ENCODE measurements at regions not wholly inside any gene's neighbourhood (a gene's known extent, or its start where the extent isn't known, plus 50 kb on each side); places are given as distances from the start of the nearest gene placed in this dataset.

- CTCF ChIA-PET, result no interaction called here
- ATAC-seq (ENCODE audit: poor library complexity), result no peak
- intact Hi-C loops (cut with DNase I, micrococcal nuclease), result no loop called here
Observed at GRCh38 chrX:10893976-10894375, 217.2 kb upstream of the HCCS start.

GRCh38 chrX:10897768-10898167 is 213.4 kb upstream of the HCCS start:
- Histone ChIP-seq H3K27me3 (ENCODE audit: control insufficient read depth in 1 of 2, insufficient read depth in 2 of 2, low read length in 2 of 2) (no peaks in the 10 kb centered on the region), H3K27ac (ENCODE audit: low read depth in 1 of 2, low read length in 2 of 2) (no peak overlapping the region), H3K9me3 (ENCODE audit: control insufficient read depth in 1 of 2, insufficient read depth in 1 of 2, low read length in 2 of 2) (peaks cover 0 to 4% of the 10 kb centered on the region in 2 experiments), H3K4me1 (ENCODE audit: insufficient read depth, low read length) (no peaks in the 10 kb centered on the region), H3K4me3 (ENCODE audit: low read length) (no peak overlapping the region), H3K36me3 (ENCODE audit: insufficient read depth, low read length) (no peaks in the 10 kb centered on the region)
- Mint-ChIP-seq H3K4me1 (ENCODE audit: low read depth) (no peaks in the 10 kb centered on the region), H3K27me3 (no peaks in the 10 kb centered on the region), H3K9me3 (no peaks in the 10 kb centered on the region), H3K36me3 (ENCODE audit: low read depth) (no peaks in the 10 kb centered on the region), H3K4me3 (no peak overlapping the region), H3K27ac (no peak overlapping the region)
- no peak for DNase-seq
- no peak for ATAC-seq (ENCODE audit: poor library complexity)
- ChIA-PET CTCF (no interaction called here), POLR2A (no interaction called here)
- intact Hi-C loops (cut with DNase I, micrococcal nuclease), result no loop called here
- TF ChIP-seq CTCF (IDR thresholded peaks at IDR 0.05), result no peak

More at GRCh38 chrX:10893976-10894375, 217.2 kb upstream of the HCCS start:
- H3K36me3 Mint-ChIP-seq (ENCODE audit: low read depth), result no peaks in the 10 kb centered on the region
- no peak overlapping the region for H3K4me3 Mint-ChIP-seq
- POLR2A ChIA-PET, result no interaction called here
- no peak for DNase-seq
- Histone ChIP-seq H3K27me3 (ENCODE audit: control insufficient read depth in 1 of 2, insufficient read depth in 2 of 2, low read length in 2 of 2) (no peaks in the 10 kb centered on the region), H3K4me1 (ENCODE audit: insufficient read depth, low read length) (no peaks in the 10 kb centered on the region), H3K27ac (ENCODE audit: low read depth in 1 of 2, low read length in 2 of 2) (no peak overlapping the region), H3K36me3 (ENCODE audit: insufficient read depth, low read length) (no peaks in the 10 kb centered on the region), H3K9me3 (ENCODE audit: control insufficient read depth in 1 of 2, insufficient read depth in 1 of 2, low read length in 2 of 2) (peaks cover 0 to 4% of the 10 kb centered on the region in 2 experiments), H3K4me3 (ENCODE audit: low read length) (no peak overlapping the region)
- no peak overlapping the region for H3K27ac Mint-ChIP-seq
- H3K27me3 Mint-ChIP-seq, result no peaks in the 10 kb centered on the region
- no peaks in the 10 kb centered on the region for H3K9me3 Mint-ChIP-seq
- TF ChIP-seq CTCF (IDR thresholded peaks at IDR 0.05), result no peak
- no peaks in the 10 kb centered on the region for H3K4me1 Mint-ChIP-seq (ENCODE audit: low read depth)

GRCh38 chrX:10900585-10901289 is 210.4 kb upstream of the HCCS start:
- CTCF ChIA-PET, result no interaction called here
- peaks cover 2% of the 10 kb centered on the region for H3K9me3 Mint-ChIP-seq

More at GRCh38 chrX:10900585-10901289, 210.4 kb upstream of the HCCS start:
- DNase-seq, result no peak
- Histone ChIP-seq H3K27me3 (ENCODE audit: control insufficient read depth in 1 of 2, insufficient read depth in 2 of 2, low read length in 2 of 2) (no peaks in the 10 kb centered on the region), H3K36me3 (ENCODE audit: insufficient read depth, low read length) (no peaks in the 10 kb centered on the region), H3K9me3 (ENCODE audit: control insufficient read depth in 1 of 2, insufficient read depth in 1 of 2, low read length in 2 of 2) (peaks cover 0 to 4% of the 10 kb centered on the region in 2 experiments), H3K4me3 (ENCODE audit: low read length) (no peak overlapping the region), H3K4me1 (ENCODE audit: insufficient read depth, low read length) (no peaks in the 10 kb centered on the region), H3K27ac (ENCODE audit: low read depth in 1 of 2, low read length in 2 of 2) (no peak overlapping the region)
- POLR2A ChIA-PET, result no interaction called here
- Mint-ChIP-seq H3K4me1 (ENCODE audit: low read depth) (no peaks in the 10 kb centered on the region), H3K4me3 (no peak overlapping the region), H3K27me3 (no peaks in the 10 kb centered on the region), H3K27ac (no peak overlapping the region), H3K36me3 (ENCODE audit: low read depth) (no peaks in the 10 kb centered on the region)
- ATAC-seq (ENCODE audit: poor library complexity), result no peak
- TF ChIP-seq CTCF (IDR thresholded peaks at IDR 0.05), result no peak
- intact Hi-C loops (cut with DNase I, micrococcal nuclease), result no loop called here

Measured in CD4-positive, alpha-beta T cell (primary cell).